HepG2 (cell line): ENCODE measurements at regions not wholly inside any gene's neighbourhood (a gene's known extent, or its start where the extent isn't known, plus 50 kb on each side); places are given as distances from the start of the nearest gene placed in this dataset.

ENCODE experiments used
- ATAC-seq: fragments of 200-7000 bp; cut with Tn5 transposase; 3 replicates; pipeline ENCODE4 v1.9.1; 2020; ENCODE audit warnings: mild to moderate bottlenecking, moderate library complexity
- BruUV-seq: library from RNA; stranded (reverse); fragments of 400-500 nt; replicated peaks from 2 replicates; lab custom pipeline; 2021; lab: Mats Ljungman, UMichigan
- CTCF ChIA-PET: fragments of 300-600 bp; formaldehyde crosslinking; extraction: SDS; loops from one replicate; lab custom pipeline; 2021; ENCODE audit warnings: low total read pairs, inconsistent platforms, low intra/inter-chr PET ratio; lab: Yijun Ruan, JAX
- POLR2A ChIA-PET: fragments of 350-600 bp; sonication (Branson Sonifier 250); formaldehyde crosslinking; loops from one replicate; lab custom pipeline; 2020; ENCODE audit warnings: antibody characterized with exemption, inconsistent platforms; lab: Yijun Ruan, JAX
- DNase-seq: peaks from one replicate; pipeline ENCODE4 v3.0.0-alpha.2; 2015; ENCODE audit warnings: low spot score
- FAIRE-seq: peaks from 3 replicates; lab custom pipeline; 2011; peaks lifted over from hg19 to GRCh38; lab: Jason Lieb, UNC
- H2AFZ ChIP-seq: one replicate; pipeline ENCODE4 v1.6.1; 2011; ENCODE audit warnings: low read length, inconsistent platforms
- H3K27ac ChIP-seq: fragments of 300-600 bp; 3 replicates; pipeline ENCODE4 v1.8.0; 2011; ENCODE audit warnings: mixed run types, mild to moderate bottlenecking, mixed read lengths, low read length, inconsistent platforms; ENCODE audit not compliant: insufficient read depth; ENCODE audit errors: extremely low read length
- H3K27me3 ChIP-seq, 2 experiments: fragments of 200-600 bp in 1 of 2; 2 replicates in 1 of 2; 3 replicates in 1 of 2; pipeline versions ENCODE4 v1.6.0 to v1.8.0; 2011; ENCODE audit warnings: low read length in 2 of 2, mild to moderate bottlenecking in 2 of 2, moderate library complexity in 2 of 2, inconsistent platforms in 1 of 2; ENCODE audit not compliant: insufficient read depth in 2 of 2, control insufficient read depth in 1 of 2
- H3K36me3 ChIP-seq, 2 experiments: fragments of 200-600 bp in 1 of 2; replicated peaks in 1 of 2; 2 replicates in 1 of 2; 3 replicates in 1 of 2; pipeline versions ENCODE4 v1.5.1 to v1.8.0; 2011; ENCODE audit warnings: low read length in 2 of 2, inconsistent platforms in 1 of 2; ENCODE audit not compliant: insufficient read depth in 2 of 2, control insufficient read depth in 1 of 2
- H3K4me1 ChIP-seq: 2 replicates; pipeline ENCODE4 v1.5.1; 2012; ENCODE audit warnings: low read length, inconsistent platforms; ENCODE audit not compliant: insufficient read depth
- H3K4me2 ChIP-seq: 2 replicates; pipeline ENCODE4 v1.6.0; 2011; ENCODE audit warnings: low read depth, low read length, inconsistent platforms
- H3K4me3 ChIP-seq, 3 experiments: fragments of 200-600 bp in 1 of 3; sonication (generic), shearing (Covaris generic) in 1 of 3; replicated peaks in 1 of 3; 2 replicates each; pipeline ENCODE4 v1.5.1; 2011 to 2016; ENCODE audit warnings: low read length in 3 of 3, inconsistent platforms in 2 of 3, low read depth in 2 of 3, mild to moderate bottlenecking in 2 of 3, control low read depth in 1 of 3, mixed read lengths in 1 of 3; ENCODE audit not compliant: insufficient read depth in 1 of 3
- H3K79me2 ChIP-seq: one replicate; pipeline ENCODE4 v1.6.1; 2011; ENCODE audit warnings: low read length, inconsistent platforms; ENCODE audit not compliant: insufficient read depth
- H3K9ac ChIP-seq: 2 replicates; pipeline ENCODE4 v1.6.0; 2011; ENCODE audit warnings: mild to moderate bottlenecking, low read depth, low read length, inconsistent platforms; ENCODE audit not compliant: insufficient read depth
- H3K9me3 ChIP-seq: 2 replicates; pipeline ENCODE4 v1.5.1; 2012; ENCODE audit warnings: mild to moderate bottlenecking, low read length
- H4K20me1 ChIP-seq: 2 replicates; pipeline ENCODE4 v1.6.0; 2011; ENCODE audit warnings: inconsistent platforms, mild to moderate bottlenecking, low read length, moderate library complexity; ENCODE audit not compliant: insufficient read depth
- ATF7 ChIP-seq, 2 experiments: fragments of 450-650 bp in 1 of 2; sonication (generic) in 1 of 2; formaldehyde crosslinking in 1 of 2; IDR thresholded peaks; 2 replicates each; pipeline versions ENCODE4 v1.4.0 to v1.6.1; 2016 to 2020; ENCODE audit warnings: antibody characterized with exemption in 1 of 2, mild to moderate bottlenecking in 1 of 2, missing genetic modification reagents in 1 of 2
- EEA1 ChIP-seq: sonication (generic); formaldehyde crosslinking; IDR thresholded peaks from 2 replicates; pipeline ENCODE4 v1.5.1; 2020; ENCODE audit warnings: mild to moderate bottlenecking, missing genetic modification reagents, borderline replicate concordance
- ELF4 ChIP-seq: sonication (generic); formaldehyde crosslinking; IDR thresholded peaks from 2 replicates; pipeline ENCODE4 v1.5.0; 2020; ENCODE audit warnings: missing genetic modification reagents, mild to moderate bottlenecking, moderate library complexity, borderline replicate concordance
- JARID2 ChIP-seq: sonication (generic); formaldehyde crosslinking; IDR thresholded peaks from 2 replicates; pipeline ENCODE4 v1.8.1; 2023; ENCODE audit warnings: missing genetic modification reagents, inconsistent platforms; ENCODE audit not compliant: insufficient replicate concordance
- KDM4B ChIP-seq: sonication (generic); formaldehyde crosslinking; IDR thresholded peaks from 2 replicates; pipeline ENCODE4 v1.4.0; 2020; ENCODE audit warnings: missing genetic modification reagents
- MYPOP ChIP-seq: sonication (generic); formaldehyde crosslinking; IDR thresholded peaks from 2 replicates; pipeline ENCODE4 v1.8.1; 2023; ENCODE audit warnings: mild to moderate bottlenecking, moderate library complexity, missing genetic modification reagents
- TBP ChIP-seq: sonication (generic); formaldehyde crosslinking; IDR thresholded peaks from 2 replicates; pipeline ENCODE4 v1.5.0; 2020; ENCODE audit warnings: missing genetic modification reagents
- ZFP82 ChIP-seq: sonication (generic); formaldehyde crosslinking; IDR thresholded peaks from 2 replicates; pipeline ENCODE4 v1.5.1; 2020; ENCODE audit warnings: mild to moderate bottlenecking, missing genetic modification reagents, borderline replicate concordance
- ZNF703 ChIP-seq: sonication (generic); formaldehyde crosslinking; IDR thresholded peaks from 2 replicates; pipeline ENCODE4 v1.5.1; 2020; ENCODE audit warnings: missing genetic modification reagents, mild to moderate bottlenecking, moderate library complexity, borderline replicate concordance
- ZNF75D ChIP-seq: sonication (generic); formaldehyde crosslinking; IDR thresholded peaks from 2 replicates; pipeline ENCODE4 v1.8.1; 2023; ENCODE audit warnings: missing genetic modification reagents, mild to moderate bottlenecking, borderline replicate concordance
- ZNF839 ChIP-seq: sonication (generic); formaldehyde crosslinking; IDR thresholded peaks from 2 replicates; pipeline ENCODE4 v1.4.0; 2020; ENCODE audit warnings: missing genetic modification reagents, mild to moderate bottlenecking, borderline replicate concordance
- ZNF879 ChIP-seq: sonication (generic); formaldehyde crosslinking; IDR thresholded peaks from 2 replicates; pipeline ENCODE4 v1.8.1; 2023; ENCODE audit warnings: missing genetic modification reagents
- WGBS: methylation state at CpG from one replicate; pipeline ENCODE4 v1.1.6; 2017; ENCODE audit warnings: low lambda C conversion rate; 5-methylcytosine and 5-hydroxymethylcytosine counted together
- in situ Hi-C: cut with HindIII; loops from 2 replicates; pipeline ENCODE4 v1.10.0; 2017; ENCODE audit warnings: low pct_unique_long_range_greater_than_20kb; ENCODE audit not compliant: extremely low pct_ligation_motif_present
- intact Hi-C: fragments of 100-400 bp; cut with micrococcal nuclease; formaldehyde crosslinking; loops from one replicate; pipeline ENCODE4 v1.10.0; 2022; ENCODE audit not compliant: unreplicated experiment

GRCh38 chr16:86870380-86870779 lies 292.0 kb downstream of the FOXL1 start:
- Histone ChIP-seq H3K4me2 (no peak overlapping the region), H3K36me3 (no peaks in the 10 kb centered on the region), H3K9me3 (no peaks in the 10 kb centered on the region), H3K4me1 (no peaks in the 10 kb centered on the region), H3K9ac (no peak overlapping the region), H3K79me2 (no peaks in the 10 kb centered on the region), H2AFZ (no peak overlapping the region), H4K20me1 (no peaks in the 10 kb centered on the region), H3K27ac (no peak overlapping the region), H3K27me3 (peaks cover 7 to 54% of the 10 kb centered on the region in 2 experiments), H3K4me3 (no peak overlapping the region)
- ChIA-PET CTCF (no interaction called here), POLR2A (no interaction called here)
- FAIRE-seq, result no peak
- ATAC-seq, result no peak
- 32% methylated on average over 7 of the region's 9 CpGs for WGBS
- no peak for TF ChIP-seq TBP
- no peak for TF ChIP-seq ZNF75D
- no peak for TF ChIP-seq ATF7 (IDR thresholded peaks at IDR 0.05)
- no peak for TF ChIP-seq ATF7 (CRISPR knock-in tag; IDR thresholded peaks at IDR 0.05)
- TF ChIP-seq EEA1, result no peak
- TF ChIP-seq ZNF703 (CRISPR knock-in tag), result no peak
- TF ChIP-seq ZFP82, result no peak
- no peak for TF ChIP-seq KDM4B
- no peak for TF ChIP-seq ELF4 (CRISPR knock-in tag)
- TF ChIP-seq ZNF839, result no peak
- no peak for TF ChIP-seq MYPOP (CRISPR knock-in tag)
- TF ChIP-seq JARID2 (CRISPR knock-in tag), result no peak
- TF ChIP-seq ZNF879 (CRISPR knock-in tag), result no peak
- in situ Hi-C loops, result loop anchor here (10.0 kb wide), 1 partner anchor 306 kb away; the partner anchor contains the start of gene FOXC2
- intact Hi-C loops, result no loop called here
- DNase-seq, result no peak
- no TSS peak for BruUV-seq
